HG03280 (cell line): ENCODE measurements at regions not wholly inside any gene's neighbourhood (a gene's known extent, or its start where the extent isn't known, plus 50 kb on each side); places are given as distances from the start of the nearest gene placed in this dataset.

Source experiments
- ATAC-seq: cut with Tn5 transposase; IDR thresholded peaks from one replicate; pipeline ENCODE4 v1.9.1; 2021; ENCODE audit warnings: mild to moderate bottlenecking, moderate library complexity; ENCODE audit not compliant: unreplicated experiment

DNA sequence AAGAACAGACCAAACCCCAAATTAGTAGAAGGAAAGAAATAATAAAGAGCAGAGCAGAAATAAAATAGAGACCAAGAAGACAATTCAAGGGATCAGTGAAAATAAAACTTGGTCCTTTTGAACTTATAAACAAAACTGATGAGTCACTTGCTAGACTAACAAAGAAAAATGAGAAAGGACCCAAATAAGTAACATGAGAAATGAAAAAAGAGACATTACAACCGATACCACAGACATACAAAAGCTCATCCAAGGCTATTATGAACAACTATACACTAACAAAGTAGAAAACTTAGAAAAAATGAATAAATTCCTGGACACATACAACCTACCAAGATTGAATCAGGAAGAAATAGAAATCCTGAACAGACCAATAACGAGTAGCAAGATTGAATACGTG lies 414.5 kb downstream of the HTR7 start:
- ATAC-seq, result no peak

GRCh38 chr10:90447831-90448230 lies 410.0 kb downstream of the HTR7 start:
- ATAC-seq, result no peak

GRCh38 chr10:90450797-90451196 lies 407.0 kb downstream of the HTR7 start:
- no peak for ATAC-seq

- no peak for ATAC-seq
These were observed 406.6 kb downstream of the HTR7 start for GRCh38 chr10:90451283-90451682.

- no peak for ATAC-seq
These were observed 399.8 kb downstream of the HTR7 start for GRCh38 chr10:90458054-90458453.

- no peak for ATAC-seq
These were observed 399.3 kb downstream of the HTR7 start for GRCh38 chr10:90458571-90458970.

- no peak for ATAC-seq
These were observed 396.2 kb downstream of the HTR7 start for GRCh38 chr10:90461437-90462155.

GRCh38 chr10:90462749-90463470 lies 394.9 kb downstream of the HTR7 start:
- ATAC-seq, result no peak

DNA sequence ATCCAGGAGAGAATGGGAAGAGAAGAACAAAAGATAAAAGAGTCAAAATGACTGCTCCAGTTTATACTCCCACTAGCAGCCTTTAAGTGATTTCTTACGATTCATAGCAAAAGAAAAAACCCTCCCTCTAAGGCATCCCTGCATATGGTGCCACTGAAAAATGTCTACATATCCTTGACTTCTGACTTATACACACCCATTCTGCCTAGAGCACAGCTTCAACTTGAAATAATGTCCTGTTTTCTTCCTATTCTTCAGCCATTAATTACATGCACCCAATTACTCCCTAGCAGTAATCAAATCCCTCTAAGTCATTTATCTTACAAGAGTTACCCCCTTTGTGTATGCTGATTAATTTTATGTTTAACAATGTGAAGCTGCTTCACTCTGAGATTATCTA lies 393.5 kb downstream of the HTR7 start:
- ATAC-seq, result no peak

DNA sequence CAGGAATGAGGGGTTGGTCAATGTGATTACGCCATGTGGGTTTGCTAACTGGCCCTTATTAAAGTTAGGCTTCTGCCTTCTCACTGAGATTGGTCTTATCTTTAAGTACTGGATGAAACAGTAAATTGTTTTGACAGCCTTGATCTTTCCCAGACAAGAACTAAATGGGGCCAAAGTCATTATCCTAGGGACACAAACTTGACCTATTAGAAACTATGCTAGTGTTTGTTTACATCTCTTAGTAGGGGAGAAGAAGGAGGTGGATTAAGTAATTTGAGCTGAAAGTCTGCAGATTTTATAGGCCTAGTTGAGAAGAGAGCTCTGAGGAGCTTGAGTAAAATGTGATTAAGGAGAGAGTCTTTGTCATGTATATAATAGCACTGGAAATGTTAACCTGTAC lies 386.9 kb downstream of the HTR7 start:
- ATAC-seq, result no peak

- ATAC-seq, result no peak
These were observed 377.4 kb downstream of the HTR7 start for GRCh38 chr10:90480466-90480865.

- no peak for ATAC-seq
These were observed 376.4 kb downstream of the HTR7 start for GRCh38 chr10:90481326-90481923.

GRCh38 chr10:90484518-90484917 lies 373.3 kb downstream of the HTR7 start:
- ATAC-seq, result no peak

- no peak for ATAC-seq
These were observed 363.7 kb downstream of the HTR7 start for GRCh38 chr10:90494183-90494582.

DNA sequence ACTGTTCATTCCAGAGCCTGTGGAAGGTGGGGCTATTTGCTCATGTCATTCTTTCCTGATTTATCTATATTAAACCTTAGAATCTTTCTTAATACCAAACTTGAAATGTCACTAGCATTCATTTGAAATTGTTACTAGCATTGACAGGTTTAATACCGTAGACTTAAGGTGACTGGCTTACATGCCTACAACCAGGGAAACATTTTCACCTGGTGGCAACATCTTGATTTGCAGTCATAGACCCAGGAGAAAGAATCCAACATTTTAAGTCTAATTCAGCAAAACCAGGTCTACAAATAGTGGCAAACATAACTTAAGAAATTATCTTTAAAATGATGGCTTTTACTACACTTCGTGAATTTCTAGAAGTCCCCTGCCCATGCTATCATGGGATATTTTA lies 353.7 kb downstream of the HTR7 start:
- no peak for ATAC-seq

GRCh38 chr10:90526721-90527120 lies 331.1 kb downstream of the HTR7 start:
- no peak for ATAC-seq

GRCh38 chr10:90530521-90530920 lies 327.3 kb downstream of the HTR7 start:
- ATAC-seq, result no peak

GRCh38 chr10:90557385-90557784 lies 300.5 kb downstream of the HTR7 start:
- ATAC-seq, result no peak

- ATAC-seq, result no peak
These were observed 297.5 kb downstream of the HTR7 start for GRCh38 chr10:90560331-90560730.

DNA sequence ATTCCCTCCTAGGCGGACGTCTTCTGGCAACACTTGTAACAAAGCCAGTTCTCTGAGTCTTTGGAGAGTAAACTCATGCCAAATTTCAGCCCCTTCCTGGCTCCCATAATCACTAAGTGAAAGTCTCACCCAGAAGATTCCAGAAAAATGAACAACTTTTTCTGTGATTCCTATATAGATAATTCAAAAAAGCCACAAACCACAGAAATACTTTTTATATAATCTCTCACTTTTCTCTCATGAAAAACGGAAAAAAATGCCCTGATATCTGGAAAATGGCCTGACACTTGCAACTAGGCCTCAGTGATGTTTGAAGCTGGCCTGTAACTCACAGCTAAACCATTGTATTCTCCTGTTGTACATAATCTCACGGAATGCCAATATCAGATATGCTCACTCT lies 296.2 kb downstream of the HTR7 start:
- no peak for ATAC-seq

DNA sequence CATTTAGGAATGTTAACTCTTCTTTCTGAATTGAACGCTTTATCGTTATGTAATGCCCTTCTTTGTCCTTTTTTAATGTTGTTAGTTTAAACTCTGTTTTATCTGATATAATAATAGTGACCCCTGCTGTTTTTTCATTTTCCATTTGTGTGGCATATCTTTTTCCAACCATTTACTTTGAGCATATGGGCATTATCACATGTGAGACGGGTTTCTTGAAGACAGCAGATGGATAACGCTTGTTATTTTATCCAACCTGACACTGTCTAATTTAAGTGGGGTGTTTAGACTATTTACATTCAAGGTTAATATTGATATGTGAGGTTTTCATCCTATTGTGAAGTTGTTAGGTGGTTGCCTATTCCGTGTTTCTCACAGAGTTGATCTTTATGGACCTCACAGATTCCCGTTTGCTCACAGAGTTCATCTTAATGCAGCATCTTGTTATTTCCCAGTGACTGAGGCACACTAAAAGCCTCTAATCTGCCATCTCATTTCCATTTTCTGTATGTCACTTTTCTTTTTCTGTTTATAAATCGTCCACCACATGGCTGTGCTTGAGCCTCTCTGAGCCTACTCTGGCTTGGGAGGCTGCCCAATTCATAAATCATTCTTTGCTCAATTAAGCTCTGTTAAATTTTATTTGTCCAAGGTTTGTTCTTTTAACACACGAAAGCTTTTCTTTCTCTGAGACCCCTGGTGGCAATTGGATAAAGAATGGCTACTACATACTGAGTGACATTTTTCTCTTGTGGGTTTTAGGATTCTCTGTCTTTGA lies 286.2 kb downstream of the HTR7 start:
- ATAC-seq, result no peak
